DND-41 (cell line): ENCODE measurements at regions not wholly inside any gene's neighbourhood (a gene's known extent, or its start where the extent isn't known, plus 50 kb on each side); places are given as distances from the start of the nearest gene placed in this dataset.

Source experiments
- ATAC-seq: fragments of 200-7000 bp; cut with Tn5 transposase; 3 replicates; pipeline ENCODE4 v1.9.1; 2021; ENCODE audit warnings: low read depth; ENCODE audit not compliant: insufficient read depth
- DNase-seq: peaks from one replicate; pipeline ENCODE4 v3.0.0-alpha.2; 2020
- H2AFZ ChIP-seq: 2 replicates; pipeline ENCODE4 v1.6.0; 2012; ENCODE audit warnings: low read depth, low read length
- H3K27ac ChIP-seq: 2 replicates; pipeline ENCODE4 v1.5.1; 2012; ENCODE audit warnings: low read length, inconsistent platforms
- H3K27me3 ChIP-seq: fragments of 200-600 bp; sonication (generic); 2 replicates; pipeline ENCODE4 v1.6.0; 2012; ENCODE audit warnings: low read length, mild to moderate bottlenecking, inconsistent platforms; ENCODE audit not compliant: insufficient read depth, poor library complexity
- H3K36me3 ChIP-seq: 2 replicates; pipeline ENCODE4 v1.5.1; 2012; ENCODE audit warnings: low read length, inconsistent platforms; ENCODE audit not compliant: insufficient read depth
- H3K4me1 ChIP-seq: 2 replicates; pipeline ENCODE4 v1.5.1; 2012; ENCODE audit warnings: mild to moderate bottlenecking, low read length; ENCODE audit not compliant: insufficient read depth
- H3K4me2 ChIP-seq: 2 replicates; pipeline ENCODE4 v1.6.0; 2012; ENCODE audit warnings: mild to moderate bottlenecking, moderate library complexity, low read length, inconsistent platforms; ENCODE audit not compliant: insufficient read depth
- H3K4me3 ChIP-seq, 2 experiments: fragments of 200-600 bp in 1 of 2; shearing (Covaris generic) in 1 of 2; 2 replicates each; pipeline ENCODE4 v1.5.1; 2012 to 2016; ENCODE audit warnings: inconsistent platforms in 2 of 2, low read length in 2 of 2, mild to moderate bottlenecking in 2 of 2, low read depth in 1 of 2, moderate library complexity in 1 of 2
- H3K79me2 ChIP-seq: 2 replicates; pipeline ENCODE4 v1.6.0; 2012; ENCODE audit warnings: low read length, inconsistent platforms; ENCODE audit not compliant: insufficient read depth
- H3K9ac ChIP-seq: 2 replicates; pipeline ENCODE4 v1.6.0; 2012; ENCODE audit warnings: low read depth, mild to moderate bottlenecking, inconsistent platforms, low read length, moderate library complexity
- H3K9me3 ChIP-seq: 2 replicates; pipeline ENCODE4 v1.5.1; 2012; ENCODE audit warnings: low read length, moderate library complexity, mild to moderate bottlenecking, inconsistent platforms; ENCODE audit not compliant: insufficient read depth, severe bottlenecking
- H4K20me1 ChIP-seq: 2 replicates; pipeline ENCODE4 v1.6.0; 2012; ENCODE audit warnings: low read length; ENCODE audit not compliant: insufficient read depth
- EZH2 ChIP-seq: IDR thresholded peaks from 3 replicates; pipeline ENCODE4 v1.6.1; 2012; ENCODE audit warnings: borderline replicate concordance, low read depth, mild to moderate bottlenecking, moderate library complexity, low read length, inconsistent platforms; ENCODE audit not compliant: severe bottlenecking
- TF ChIP-seq, protein P1 (sequence below): IDR thresholded peaks from 2 replicates; pipeline ENCODE4 v1.5.1; 2012; ENCODE audit warnings: borderline replicate concordance, low read length, moderate library complexity, mild to moderate bottlenecking; ENCODE audit not compliant: poor library complexity, severe bottlenecking; ENCODE audit errors: extremely low read depth

DNA sequence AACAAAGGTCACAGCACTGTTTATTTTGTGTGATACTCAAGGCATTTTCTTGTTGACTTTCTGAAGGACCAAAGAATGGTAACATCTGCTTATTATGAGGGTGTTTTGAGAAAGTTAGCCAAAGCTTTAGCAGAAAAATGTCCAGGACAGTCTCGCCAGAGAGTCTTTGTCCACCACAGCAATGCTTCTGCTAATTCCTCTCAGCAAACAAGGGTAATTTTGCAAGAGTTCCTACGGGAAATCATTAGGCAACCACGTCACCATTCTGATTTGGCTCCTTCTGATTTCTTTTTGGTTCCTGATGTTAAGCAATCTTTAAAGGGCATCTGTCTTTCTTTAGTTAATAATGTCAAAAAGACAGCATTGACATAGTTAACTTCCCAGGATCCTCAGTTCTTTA, 639.3 kb upstream of the STEAP1 start:
- Histone ChIP-seq H3K27me3 (no peaks in the 10 kb centered on the region), H3K79me2 (no peaks in the 10 kb centered on the region), H2AFZ (no peak overlapping the region), H4K20me1 (no peaks in the 10 kb centered on the region), H3K4me1 (no peaks in the 10 kb centered on the region), H3K36me3 (no peaks in the 10 kb centered on the region), H3K4me3 (no peak overlapping the region), H3K4me2 (no peak overlapping the region), H3K9ac (no peak overlapping the region), H3K27ac (no peak overlapping the region), H3K9me3 (no peaks in the 10 kb centered on the region)
- no peak for TF ChIP-seq EZH2
- TF ChIP-seq, protein P1, sequence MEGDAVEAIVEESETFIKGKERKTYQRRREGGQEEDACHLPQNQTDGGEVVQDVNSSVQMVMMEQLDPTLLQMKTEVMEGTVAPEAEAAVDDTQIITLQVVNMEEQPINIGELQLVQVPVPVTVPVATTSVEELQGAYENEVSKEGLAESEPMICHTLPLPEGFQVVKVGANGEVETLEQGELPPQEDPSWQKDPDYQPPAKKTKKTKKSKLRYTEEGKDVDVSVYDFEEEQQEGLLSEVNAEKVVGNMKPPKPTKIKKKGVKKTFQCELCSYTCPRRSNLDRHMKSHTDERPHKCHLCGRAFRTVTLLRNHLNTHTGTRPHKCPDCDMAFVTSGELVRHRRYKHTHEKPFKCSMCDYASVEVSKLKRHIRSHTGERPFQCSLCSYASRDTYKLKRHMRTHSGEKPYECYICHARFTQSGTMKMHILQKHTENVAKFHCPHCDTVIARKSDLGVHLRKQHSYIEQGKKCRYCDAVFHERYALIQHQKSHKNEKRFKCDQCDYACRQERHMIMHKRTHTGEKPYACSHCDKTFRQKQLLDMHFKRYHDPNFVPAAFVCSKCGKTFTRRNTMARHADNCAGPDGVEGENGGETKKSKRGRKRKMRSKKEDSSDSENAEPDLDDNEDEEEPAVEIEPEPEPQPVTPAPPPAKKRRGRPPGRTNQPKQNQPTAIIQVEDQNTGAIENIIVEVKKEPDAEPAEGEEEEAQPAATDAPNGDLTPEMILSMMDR = no peak
- ATAC-seq (no peak), DNase-seq (no peak)

DNA sequence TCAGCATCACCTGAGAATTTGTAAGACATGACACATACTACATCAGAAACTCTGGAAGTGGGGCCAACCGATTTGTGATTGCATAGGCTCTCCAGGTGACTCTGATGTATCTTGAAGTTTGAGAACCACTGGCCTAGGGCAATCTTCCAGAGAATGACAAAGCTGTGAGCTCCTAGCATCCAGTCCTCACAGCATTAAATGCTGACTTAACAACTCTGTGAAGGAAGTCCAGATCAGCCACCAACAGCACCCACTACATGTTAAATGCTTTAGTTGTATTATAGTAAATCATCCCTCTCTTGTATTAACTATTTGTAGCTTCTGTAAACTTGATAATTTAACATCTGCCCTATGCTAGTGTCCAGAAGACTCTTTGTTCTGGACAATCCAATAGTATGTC, 636.5 kb upstream of the STEAP1 start:
- Histone ChIP-seq H3K27ac (no peak overlapping the region), H3K4me1 (no peaks in the 10 kb centered on the region), H3K9me3 (no peaks in the 10 kb centered on the region), H4K20me1 (no peaks in the 10 kb centered on the region), H2AFZ (no peak overlapping the region), H3K27me3 (no peaks in the 10 kb centered on the region), H3K79me2 (no peaks in the 10 kb centered on the region), H3K4me2 (no peak overlapping the region), H3K4me3 (no peak overlapping the region), H3K9ac (no peak overlapping the region), H3K36me3 (no peaks in the 10 kb centered on the region)
- DNase-seq (no peak), ATAC-seq (no peak)
- no peak for TF ChIP-seq EZH2
- TF ChIP-seq, protein P1 = no peak

DNA sequence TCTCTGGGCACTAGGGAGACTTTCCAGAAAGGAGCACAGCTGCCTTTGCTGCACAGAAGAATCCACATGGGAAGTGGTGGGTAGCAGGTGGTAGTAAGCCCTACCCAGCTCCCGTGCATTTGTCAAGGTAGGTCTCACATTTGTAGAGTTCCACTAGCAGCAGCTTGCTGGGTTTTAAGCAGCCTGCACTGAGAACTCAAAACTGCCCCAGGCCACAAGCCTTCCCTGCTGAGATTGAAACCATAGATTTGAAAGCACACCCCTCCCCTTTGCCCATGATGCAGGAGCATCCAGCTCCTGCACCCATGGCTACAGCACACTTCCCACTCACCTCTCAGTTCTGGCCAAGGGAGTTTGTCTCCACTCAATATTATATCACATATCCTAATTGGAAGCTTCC, 604.5 kb upstream of the STEAP1 start:
- Histone ChIP-seq H3K27ac (no peak overlapping the region), H4K20me1 (no peaks in the 10 kb centered on the region), H2AFZ (0 out of 2 replicates have a peak overlapping the region, but pooled peaks have one; percentile 13), H3K79me2 (no peaks in the 10 kb centered on the region), H3K9ac (no peak overlapping the region), H3K9me3 (no peaks in the 10 kb centered on the region), H3K27me3 (no peaks in the 10 kb centered on the region), H3K4me2 (no peak overlapping the region), H3K4me1 (no peaks in the 10 kb centered on the region), H3K36me3 (no peaks in the 10 kb centered on the region), H3K4me3 (no peak overlapping the region)
- DNase-seq (no peak), ATAC-seq (peak; percentile 44; the same call in 2 of the 3 replicates)
- TF ChIP-seq, protein P1 = no peak
- no peak for TF ChIP-seq EZH2

DNA sequence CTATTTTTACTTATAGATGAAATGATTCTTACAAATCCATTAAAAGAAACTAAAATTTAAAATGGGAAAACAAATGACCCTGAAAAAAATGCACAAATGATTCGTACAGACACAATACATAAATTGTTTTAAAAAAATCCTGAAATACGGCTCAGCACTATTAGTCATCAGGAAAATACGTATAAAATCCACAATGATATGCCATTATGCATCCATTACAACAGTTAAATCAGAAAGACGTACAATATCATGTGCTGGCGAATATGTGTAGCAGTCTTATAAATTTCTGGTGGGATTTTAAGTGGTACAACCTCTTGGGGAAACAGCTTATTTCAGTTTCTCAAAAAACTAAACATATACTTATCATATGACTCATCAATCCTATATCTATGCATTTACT, 600.1 kb upstream of the STEAP1 start:
- Histone ChIP-seq H3K36me3 (no peaks in the 10 kb centered on the region), H3K27me3 (no peaks in the 10 kb centered on the region)
- no peak for DNase-seq

More for the DNA sequence above, 600.1 kb upstream of the STEAP1 start:
- ATAC-seq = no peak
- Histone ChIP-seq H3K79me2 (no peaks in the 10 kb centered on the region), H3K9me3 (no peaks in the 10 kb centered on the region), H3K27ac (no peak overlapping the region), H3K4me2 (no peak overlapping the region), H2AFZ (no peak overlapping the region), H3K4me1 (no peaks in the 10 kb centered on the region), H3K9ac (no peak overlapping the region), H4K20me1 (no peaks in the 10 kb centered on the region), H3K4me3 (no peak overlapping the region)
- TF ChIP-seq, protein P1 = no peak
